T-helper 1 cell treated with Interleukin-12 subunit alpha and Interleukin-12 subunit beta and Interleukin-4 antibody, amounts not matched to agents 30 μg/mL and 1 μg/mL, for 36 hours (primary cell): ENCODE measurements at regions not wholly inside any gene's neighbourhood (a gene's known extent, or its start where the extent isn't known, plus 50 kb on each side); places are given as distances from the start of the nearest gene placed in this dataset.

Experiments
- H3K27ac Mint-ChIP-seq: one replicate; pipeline ENCODE4 v1.8.0; 2021; ENCODE audit warnings: mild to moderate bottlenecking, mixed read lengths
- H3K27me3 Mint-ChIP-seq: one replicate; pipeline ENCODE4 v1.8.0; 2021; ENCODE audit warnings: low read depth, mixed read lengths
- H3K36me3 Mint-ChIP-seq: one replicate; pipeline ENCODE4 v1.8.0; 2021; ENCODE audit warnings: low read depth, mixed read lengths
- H3K4me1 Mint-ChIP-seq: one replicate; pipeline ENCODE4 v1.8.0; 2021; ENCODE audit warnings: low read depth, mixed read lengths
- H3K4me3 Mint-ChIP-seq: one replicate; pipeline ENCODE4 v1.8.0; 2021; ENCODE audit warnings: mild to moderate bottlenecking, moderate library complexity, mixed read lengths
- H3K9me3 Mint-ChIP-seq: one replicate; pipeline ENCODE4 v1.8.0; 2021; ENCODE audit warnings: mixed read lengths

- no peaks in the 10 kb centered on the region for H3K4me1 Mint-ChIP-seq
- H3K4me3 Mint-ChIP-seq = no peak overlapping the region
- H3K36me3 Mint-ChIP-seq = no peaks in the 10 kb centered on the region
- no peak overlapping the region for H3K27ac Mint-ChIP-seq
- peaks cover 12% of the 10 kb centered on the region for H3K27me3 Mint-ChIP-seq
- H3K9me3 Mint-ChIP-seq = no peaks in the 10 kb centered on the region
Observed at GRCh38 chr5:159725475-159725874, 190.8 kb upstream of the ADRA1B start.

- H3K4me3 Mint-ChIP-seq = no peak overlapping the region
- no peaks in the 10 kb centered on the region for H3K4me1 Mint-ChIP-seq
- H3K36me3 Mint-ChIP-seq = no peaks in the 10 kb centered on the region
- H3K27ac Mint-ChIP-seq = no peak overlapping the region
- H3K9me3 Mint-ChIP-seq = no peaks in the 10 kb centered on the region
- peaks cover 23% of the 10 kb centered on the region for H3K27me3 Mint-ChIP-seq
Observed at GRCh38 chr5:159727167-159727566, 189.1 kb upstream of the ADRA1B start.

GRCh38 chr5:159730285-159730684, 186.0 kb upstream of the ADRA1B start:
- no peaks in the 10 kb centered on the region for H3K4me1 Mint-ChIP-seq
- no peak overlapping the region for H3K4me3 Mint-ChIP-seq
- H3K9me3 Mint-ChIP-seq = no peaks in the 10 kb centered on the region
- no peaks in the 10 kb centered on the region for H3K36me3 Mint-ChIP-seq
- peaks cover 27% of the 10 kb centered on the region for H3K27me3 Mint-ChIP-seq
- H3K27ac Mint-ChIP-seq = no peak overlapping the region

- Mint-ChIP-seq H3K36me3 (no peaks in the 10 kb centered on the region), H3K9me3 (no peaks in the 10 kb centered on the region), H3K27ac (no peak overlapping the region), H3K27me3 (peaks cover 31% of the 10 kb centered on the region), H3K4me3 (no peak overlapping the region), H3K4me1 (no peaks in the 10 kb centered on the region)
Observed at GRCh38 chr5:159732220-159732619, 184.1 kb upstream of the ADRA1B start.

GRCh38 chr5:159734366-159734765, 181.9 kb upstream of the ADRA1B start:
- Mint-ChIP-seq H3K9me3 (no peaks in the 10 kb centered on the region), H3K27ac (no peak overlapping the region), H3K36me3 (no peaks in the 10 kb centered on the region), H3K4me1 (no peaks in the 10 kb centered on the region), H3K4me3 (no peak overlapping the region), H3K27me3 (peaks cover 33% of the 10 kb centered on the region)

- H3K9me3 Mint-ChIP-seq = no peaks in the 10 kb centered on the region
- no peaks in the 10 kb centered on the region for H3K36me3 Mint-ChIP-seq
- no peak overlapping the region for H3K4me3 Mint-ChIP-seq
- no peaks in the 10 kb centered on the region for H3K4me1 Mint-ChIP-seq
- H3K27ac Mint-ChIP-seq = no peak overlapping the region
- H3K27me3 Mint-ChIP-seq = peaks cover 31% of the 10 kb centered on the region
Observed at GRCh38 chr5:159735036-159735435, 181.2 kb upstream of the ADRA1B start.

- H3K27me3 Mint-ChIP-seq = peaks cover 21% of the 10 kb centered on the region
- H3K4me1 Mint-ChIP-seq = no peaks in the 10 kb centered on the region
- no peaks in the 10 kb centered on the region for H3K36me3 Mint-ChIP-seq
- no peak overlapping the region for H3K27ac Mint-ChIP-seq
- H3K9me3 Mint-ChIP-seq = no peaks in the 10 kb centered on the region
- H3K4me3 Mint-ChIP-seq = no peak overlapping the region
Observed at GRCh38 chr5:159735749-159736660, 180.3 kb upstream of the ADRA1B start.

GRCh38 chr5:159736844-159737243, 179.4 kb upstream of the ADRA1B start:
- no peaks in the 10 kb centered on the region for H3K9me3 Mint-ChIP-seq

GRCh38 chr5:159737263-159737662, 179.0 kb upstream of the ADRA1B start:
- Mint-ChIP-seq H3K9me3 (peaks cover 2% of the 10 kb centered on the region), H3K27ac (no peak overlapping the region), H3K27me3 (peaks cover 15% of the 10 kb centered on the region), H3K4me3 (no peak overlapping the region), H3K4me1 (no peaks in the 10 kb centered on the region), H3K36me3 (no peaks in the 10 kb centered on the region)

More at GRCh38 chr5:159736844-159737243, 179.4 kb upstream of the ADRA1B start:
- H3K4me3 Mint-ChIP-seq = no peak overlapping the region
- no peaks in the 10 kb centered on the region for H3K4me1 Mint-ChIP-seq
- no peaks in the 10 kb centered on the region for H3K36me3 Mint-ChIP-seq
- no peak overlapping the region for H3K27ac Mint-ChIP-seq
- H3K27me3 Mint-ChIP-seq = peaks cover 15% of the 10 kb centered on the region

- no peak overlapping the region for H3K4me3 Mint-ChIP-seq
- peaks cover 8% of the 10 kb centered on the region for H3K27me3 Mint-ChIP-seq
- H3K36me3 Mint-ChIP-seq = no peaks in the 10 kb centered on the region
- no peaks in the 10 kb centered on the region for H3K4me1 Mint-ChIP-seq
- H3K9me3 Mint-ChIP-seq = peaks cover 4% of the 10 kb centered on the region
- no peak overlapping the region for H3K27ac Mint-ChIP-seq
Observed at GRCh38 chr5:159741829-159742322, 174.4 kb upstream of the ADRA1B start.

GRCh38 chr5:159743234-159743633, 173.0 kb upstream of the ADRA1B start:
- no peak overlapping the region for H3K27ac Mint-ChIP-seq
- peaks cover 4% of the 10 kb centered on the region for H3K9me3 Mint-ChIP-seq
- H3K36me3 Mint-ChIP-seq = no peaks in the 10 kb centered on the region
- H3K4me1 Mint-ChIP-seq = no peaks in the 10 kb centered on the region
- H3K27me3 Mint-ChIP-seq = peaks cover 8% of the 10 kb centered on the region
- no peak overlapping the region for H3K4me3 Mint-ChIP-seq

- Mint-ChIP-seq H3K9me3 (peaks cover 12% of the 10 kb centered on the region), H3K27me3 (peaks cover 3% of the 10 kb centered on the region), H3K4me3 (no peak overlapping the region), H3K4me1 (no peaks in the 10 kb centered on the region), H3K27ac (no peak overlapping the region), H3K36me3 (no peaks in the 10 kb centered on the region)
Observed at GRCh38 chr5:159746707-159747106, 169.6 kb upstream of the ADRA1B start.

- Mint-ChIP-seq H3K27me3 (peaks cover 3% of the 10 kb centered on the region), H3K9me3 (peaks cover 13% of the 10 kb centered on the region), H3K27ac (no peak overlapping the region), H3K4me3 (no peak overlapping the region), H3K4me1 (no peaks in the 10 kb centered on the region), H3K36me3 (no peaks in the 10 kb centered on the region)
Observed at GRCh38 chr5:159749146-159749545, 167.1 kb upstream of the ADRA1B start.

- no peaks in the 10 kb centered on the region for H3K36me3 Mint-ChIP-seq
- H3K27ac Mint-ChIP-seq = no peak overlapping the region
Observed at GRCh38 chr5:159750226-159750625, 166.1 kb upstream of the ADRA1B start.

GRCh38 chr5:159751459-159751858, 164.8 kb upstream of the ADRA1B start:
- Mint-ChIP-seq H3K9me3 (peaks cover 16% of the 10 kb centered on the region), H3K36me3 (no peaks in the 10 kb centered on the region), H3K27me3 (peaks cover 3% of the 10 kb centered on the region), H3K4me1 (no peaks in the 10 kb centered on the region), H3K4me3 (no peak overlapping the region), H3K27ac (no peak overlapping the region)

More at GRCh38 chr5:159750226-159750625, 166.1 kb upstream of the ADRA1B start:
- peaks cover 3% of the 10 kb centered on the region for H3K27me3 Mint-ChIP-seq
- H3K4me1 Mint-ChIP-seq = no peaks in the 10 kb centered on the region
- H3K4me3 Mint-ChIP-seq = no peak overlapping the region
- H3K9me3 Mint-ChIP-seq = peaks cover 16% of the 10 kb centered on the region
